HFFc6 (cell line): ENCODE measurements at regions not wholly inside any gene's neighbourhood (a gene's known extent, or its start where the extent isn't known, plus 50 kb on each side); places are given as distances from the start of the nearest gene placed in this dataset.

Experiments used
- DNase-seq: peaks from one replicate; pipeline ENCODE4 v3.0.0-alpha.2; 2018
- H3K27ac Mint-ChIP-seq: 2 replicates; pipeline ENCODE4 v1.8.0; 2020; ENCODE audit warnings: mild to moderate bottlenecking, mixed read lengths
- H3K27me3 Mint-ChIP-seq: 2 replicates; pipeline ENCODE4 v1.8.0; 2021; ENCODE audit warnings: mild to moderate bottlenecking, moderate library complexity, mixed read lengths; ENCODE audit not compliant: insufficient read depth
- H3K36me3 Mint-ChIP-seq: 2 replicates; pipeline ENCODE4 v1.8.0; 2021; ENCODE audit warnings: low read depth, mixed read lengths
- H3K4me1 Mint-ChIP-seq: 2 replicates; pipeline ENCODE4 v1.8.0; 2020; ENCODE audit warnings: low read depth, mixed read lengths
- H3K4me3 Mint-ChIP-seq: 2 replicates; pipeline ENCODE4 v1.8.0; 2020; ENCODE audit warnings: mild to moderate bottlenecking, moderate library complexity, mixed read lengths
- H3K9me3 Mint-ChIP-seq: 2 replicates; pipeline ENCODE4 v1.8.0; 2020; ENCODE audit warnings: mild to moderate bottlenecking, mixed read lengths
- CTCF ChIP-seq: fragments of 200-600 bp; sonication (generic); IDR thresholded peaks from 2 replicates; pipeline ENCODE4 v1.5.0; 2021; ENCODE audit warnings: antibody characterized with exemption, mild to moderate bottlenecking

DNA sequence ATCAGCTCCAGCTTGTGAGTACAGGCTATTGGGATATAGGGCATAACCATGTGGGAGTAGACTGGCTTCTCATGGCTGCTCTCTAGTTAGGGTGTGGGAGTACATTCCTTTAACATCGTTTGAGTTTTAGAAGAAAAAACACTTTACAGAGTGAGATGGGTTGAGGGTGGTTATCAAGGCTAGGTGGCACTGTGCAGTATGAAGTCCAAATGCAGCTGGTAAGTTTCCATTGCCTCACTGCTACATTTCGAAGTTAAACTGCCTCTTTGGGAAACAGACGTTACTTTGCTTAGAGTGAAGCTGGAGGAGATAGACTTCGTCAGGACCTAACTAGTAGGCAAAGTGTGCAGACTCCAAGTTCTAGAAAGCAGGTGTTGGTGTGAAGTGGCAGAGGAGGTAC lies 192.4 kb downstream of the SQOR start:
- H3K9me3 Mint-ChIP-seq, result peaks cover 12% of the 10 kb centered on the region
- no peak overlapping the region for H3K4me3 Mint-ChIP-seq
- no peaks in the 10 kb centered on the region for H3K4me1 Mint-ChIP-seq
- no peak for DNase-seq
- TF ChIP-seq CTCF, result no peak
- peaks cover 2% of the 10 kb centered on the region; the same call in 1 of the 2 replicates for H3K27me3 Mint-ChIP-seq
- H3K36me3 Mint-ChIP-seq, result no peaks in the 10 kb centered on the region
- no peak overlapping the region for H3K27ac Mint-ChIP-seq

GRCh38 chr15:45827766-45828165 lies 192.9 kb downstream of the SQOR start:
- no peak for DNase-seq
- Mint-ChIP-seq H3K36me3 (no peaks in the 10 kb centered on the region), H3K27me3 (peaks cover 2% of the 10 kb centered on the region; the same call in 1 of the 2 replicates), H3K4me3 (no peak overlapping the region), H3K27ac (no peak overlapping the region), H3K9me3 (peaks cover 12% of the 10 kb centered on the region), H3K4me1 (no peaks in the 10 kb centered on the region)
- no peak for TF ChIP-seq CTCF

GRCh38 chr15:45829336-45830153 lies 194.7 kb downstream of the SQOR start:
- H3K4me3 Mint-ChIP-seq, result no peak overlapping the region
- no peak for TF ChIP-seq CTCF
- no peak overlapping the region for H3K27ac Mint-ChIP-seq
- peaks cover 6% of the 10 kb centered on the region for H3K9me3 Mint-ChIP-seq
- no peak for DNase-seq
- peaks cover under 1% of the 10 kb centered on the region; the same call in 1 of the 2 replicates for H3K27me3 Mint-ChIP-seq
- H3K4me1 Mint-ChIP-seq, result no peaks in the 10 kb centered on the region
- no peaks in the 10 kb centered on the region for H3K36me3 Mint-ChIP-seq

DNA sequence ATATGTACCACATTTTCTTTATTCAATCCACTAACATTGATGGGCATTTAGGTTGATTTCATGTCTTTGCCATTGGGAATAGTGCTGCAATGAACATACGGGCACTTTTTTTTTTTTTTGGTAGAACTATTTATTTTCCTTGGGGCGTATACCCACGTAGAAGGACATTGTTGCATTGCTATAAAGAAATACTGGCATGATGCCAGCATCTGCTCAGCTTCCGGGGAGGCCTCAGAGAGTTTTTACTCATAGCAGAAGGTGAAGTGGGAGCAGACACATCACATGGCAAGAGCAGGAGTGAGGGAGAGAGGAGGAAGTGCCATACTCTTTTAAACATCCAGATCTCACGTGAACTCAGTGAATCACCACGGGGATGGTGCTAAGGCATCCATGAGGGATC lies 197.0 kb downstream of the SQOR start:
- no peaks in the 10 kb centered on the region; the same call in 1 of the 2 replicates for H3K27me3 Mint-ChIP-seq
- H3K9me3 Mint-ChIP-seq, result peaks cover 6% of the 10 kb centered on the region
- H3K27ac Mint-ChIP-seq, result no peak overlapping the region
- H3K4me3 Mint-ChIP-seq, result no peak overlapping the region
- no peak for TF ChIP-seq CTCF
- no peaks in the 10 kb centered on the region for H3K4me1 Mint-ChIP-seq
- no peak for DNase-seq
- H3K36me3 Mint-ChIP-seq, result no peaks in the 10 kb centered on the region

DNA sequence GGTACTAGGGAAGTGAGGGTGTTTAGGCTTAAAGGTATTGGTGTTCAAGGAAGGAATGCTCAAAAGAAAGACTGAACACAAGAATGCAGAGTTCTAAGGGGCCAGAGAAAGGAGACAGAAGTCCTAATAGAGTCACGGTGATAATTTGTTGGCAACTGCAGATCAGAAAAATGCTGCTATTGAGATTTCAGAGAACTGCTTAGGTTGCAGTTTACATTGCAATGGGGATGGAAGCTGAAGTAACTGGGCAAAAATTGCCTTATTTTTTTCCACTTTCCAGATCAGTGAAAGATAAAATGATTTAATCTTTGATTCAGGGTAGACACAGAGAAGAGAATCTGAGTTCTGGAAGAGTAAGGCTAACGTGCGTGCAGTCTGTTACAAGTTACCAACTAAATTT lies 199.8 kb downstream of the SQOR start:
- peaks cover 6% of the 10 kb centered on the region for H3K9me3 Mint-ChIP-seq

More for the DNA sequence above, 199.8 kb downstream of the SQOR start:
- DNase-seq, result no peak
- TF ChIP-seq CTCF, result no peak
- no peak overlapping the region for H3K4me3 Mint-ChIP-seq
- no peaks in the 10 kb centered on the region for H3K4me1 Mint-ChIP-seq
- H3K27ac Mint-ChIP-seq, result no peak overlapping the region
- no peaks in the 10 kb centered on the region; the same call in 1 of the 2 replicates for H3K27me3 Mint-ChIP-seq
- H3K36me3 Mint-ChIP-seq, result no peaks in the 10 kb centered on the region
